SU-DHL-6 (cell line): ENCODE measurements at regions not wholly inside any gene's neighbourhood (a gene's known extent, or its start where the extent isn't known, plus 50 kb on each side); places are given as distances from the start of the nearest gene placed in this dataset.

Experiments
- H2AFZ ChIP-seq: fragments of 200-600 bp; sonication (generic); 2 replicates; pipeline ENCODE4 v1.6.1; 2014; ENCODE audit warnings: low read depth, mild to moderate bottlenecking, moderate library complexity, mixed read lengths, antibody characterized with exemption, low read length; ENCODE audit not compliant: severe bottlenecking
- H3F3A ChIP-seq: fragments of 200-600 bp; shearing (Covaris generic); 2 replicates; pipeline ENCODE4 v1.6.0; 2016; ENCODE audit warnings: antibody characterized with exemption, mild to moderate bottlenecking; ENCODE audit not compliant: insufficient read depth
- H3K27ac ChIP-seq: fragments of 200-600 bp; sonication (generic); 2 replicates; pipeline ENCODE4 v1.5.1; 2016; ENCODE audit warnings: low read depth, mild to moderate bottlenecking, low read length, moderate library complexity, mixed read lengths
- H3K27me3 ChIP-seq: fragments of 200-600 bp; sonication (generic), shearing (Covaris generic); 2 replicates; pipeline ENCODE4 v1.6.0; 2014; ENCODE audit warnings: mild to moderate bottlenecking, low read length
- H3K36me3 ChIP-seq: fragments of 200-600 bp; sonication (generic); 2 replicates; pipeline ENCODE4 v1.6.1; 2014; ENCODE audit warnings: mild to moderate bottlenecking, low read length, mixed read lengths
- H3K4me2 ChIP-seq: fragments of 300-600, 200-600 bp; shearing (Covaris generic), sonication (generic); 2 replicates; pipeline ENCODE4 v1.6.0; 2014; ENCODE audit warnings: low read length, low read depth, mild to moderate bottlenecking; ENCODE audit not compliant: poor library complexity, severe bottlenecking
- H3K4me3 ChIP-seq: fragments of 200-600 bp; sonication (generic); 2 replicates; pipeline ENCODE4 v1.5.1; 2014; ENCODE audit warnings: antibody characterized with exemption, low read length, mild to moderate bottlenecking, mixed read lengths; ENCODE audit not compliant: insufficient read depth, poor library complexity, severe bottlenecking
- H3K79me2 ChIP-seq: fragments of 200-600 bp; sonication (generic); 2 replicates; pipeline ENCODE4 v1.6.1; 2014; ENCODE audit warnings: mild to moderate bottlenecking, low read length, moderate library complexity; ENCODE audit not compliant: insufficient read depth
- H3K9ac ChIP-seq: fragments of 200-600 bp; sonication (generic); 2 replicates; pipeline ENCODE4 v1.7.0; 2014; ENCODE audit warnings: mild to moderate bottlenecking, low read length
- H3K9me2 ChIP-seq: fragments of 200-600 bp; sonication (generic); replicated peaks from 2 replicates; pipeline ENCODE4 v1.6.1; 2014; ENCODE audit warnings: low read length; ENCODE audit not compliant: insufficient read depth
- H3K9me3 ChIP-seq: fragments of 200-600 bp; sonication (generic); 2 replicates; pipeline ENCODE4 v1.6.1; 2014; ENCODE audit warnings: low read length, mixed read lengths; ENCODE audit not compliant: insufficient read depth
- H4K20me1 ChIP-seq: fragments of 200-600 bp; sonication (generic); 2 replicates; pipeline ENCODE4 v1.6.1; 2014; ENCODE audit warnings: low read depth, mild to moderate bottlenecking, antibody characterized with exemption, low read length, moderate library complexity, mixed read lengths
- CTCF ChIP-seq: fragments of 200-600 bp; sonication (generic); IDR thresholded peaks from one replicate; pipeline ENCODE4 v1.5.1; 2017; ENCODE audit warnings: antibody characterized with exemption, mild to moderate bottlenecking, low read length, moderate library complexity; ENCODE audit not compliant: insufficient read depth, poor library complexity, severe bottlenecking
- EZH2phosphoT487 ChIP-seq: fragments of 200-600 bp; sonication (generic), shearing (Covaris generic); conservative IDR thresholded peaks from 2 replicates; pipeline ENCODE4 v1.6.1; 2018; ENCODE audit warnings: mild to moderate bottlenecking, antibody characterized with exemption, low read length, moderate library complexity, mixed read lengths

GRCh38 chr19:31681121-31681520 is 331.9 kb upstream of the TSHZ3 start:
- Histone ChIP-seq H3K36me3 (no peaks in the 10 kb centered on the region), H3K4me3 (no peak overlapping the region), H3K27me3 (no peaks in the 10 kb centered on the region), H4K20me1 (no peaks in the 10 kb centered on the region), H3K79me2 (no peaks in the 10 kb centered on the region), H3K9me3 (no peaks in the 10 kb centered on the region), H3K9ac (no peak overlapping the region), H2AFZ (no peak overlapping the region), H3K4me2 (no peak overlapping the region), H3F3A (no peaks in the 10 kb centered on the region), H3K9me2 (no peaks in the 10 kb centered on the region), H3K27ac (no peak overlapping the region)
- TF ChIP-seq EZH2phosphoT487 = no peak
- TF ChIP-seq CTCF = no peak

- H3K79me2 ChIP-seq = no peaks in the 10 kb centered on the region
Observed at GRCh38 chr19:31693131-31693932, 344.1 kb upstream of the TSHZ3 start.

GRCh38 chr19:31693933-31694269 is 344.7 kb upstream of the TSHZ3 start:
- H3K79me2 ChIP-seq = no peaks in the 10 kb centered on the region
- no peaks in the 10 kb centered on the region for H3K9me3 ChIP-seq

More at GRCh38 chr19:31693131-31693932, 344.1 kb upstream of the TSHZ3 start:
- no peak overlapping the region for H3K4me3 ChIP-seq
- no peaks in the 10 kb centered on the region for H3K9me2 ChIP-seq
- no peaks in the 10 kb centered on the region for H3K9me3 ChIP-seq
- no peaks in the 10 kb centered on the region for H4K20me1 ChIP-seq
- no peaks in the 10 kb centered on the region for H3K36me3 ChIP-seq
- no peaks in the 10 kb centered on the region for H3F3A ChIP-seq
- H3K4me2 ChIP-seq = no peak overlapping the region
- H3K27ac ChIP-seq = no peak overlapping the region
- TF ChIP-seq EZH2phosphoT487 (no peak), CTCF (no peak)
- H3K9ac ChIP-seq = no peak overlapping the region
- H3K27me3 ChIP-seq = no peaks in the 10 kb centered on the region
- no peak overlapping the region for H2AFZ ChIP-seq

More at GRCh38 chr19:31693933-31694269, 344.7 kb upstream of the TSHZ3 start:
- no peak overlapping the region for H3K4me3 ChIP-seq
- no peak overlapping the region for H3K4me2 ChIP-seq
- no peaks in the 10 kb centered on the region for H3K27me3 ChIP-seq
- no peaks in the 10 kb centered on the region for H4K20me1 ChIP-seq
- TF ChIP-seq EZH2phosphoT487 (no peak), CTCF (no peak)
- no peak overlapping the region for H3K9ac ChIP-seq
- no peaks in the 10 kb centered on the region for H3K36me3 ChIP-seq
- no peaks in the 10 kb centered on the region for H3K9me2 ChIP-seq
- H3F3A ChIP-seq = no peaks in the 10 kb centered on the region
- H2AFZ ChIP-seq = no peak overlapping the region
- H3K27ac ChIP-seq = no peak overlapping the region
